Esophagus squamous epithelium (tissue), 5 donors: ENCODE measurements at regions not wholly inside any gene's neighbourhood (a gene's known extent, or its start where the extent isn't known, plus 50 kb on each side); places are given as distances from the start of the nearest gene placed in this dataset.
A peak's percentile ranks its signal among the peaks of the same experiment; 100 is the strongest.

ENCODE experiments used
- DNase-seq: peaks from one replicate; lab custom pipeline; 2025; lab: John Stamatoyannopoulos, UW
- H3K27ac ChIP-seq, 4 donors: fragments of 200-600 bp; sonication (generic); one replicate each; pipeline ENCODE4 v1.5.1; 2016 to 2019; ENCODE audit warnings: mild to moderate bottlenecking in 1 of 4
- H3K27me3 ChIP-seq, 4 donors: fragments of 200-600 bp; sonication (generic); 1 replicate in 3 of 4; 2 replicates in 1 of 4; pipeline versions ENCODE4 v1.5.1 to v1.6.0; 2017 to 2021; ENCODE audit warnings: antibody characterized with exemption in 1 of 4
- H3K36me3 ChIP-seq, 3 donors: fragments of 200-600 bp; sonication (generic); one replicate each; pipeline ENCODE4 v1.5.1; 2016 to 2019
- H3K4me1 ChIP-seq, 3 donors: fragments of 200-600 bp; sonication (generic); one replicate each; pipeline ENCODE4 v1.5.1; 2017 to 2019
- H3K4me3 ChIP-seq, 4 donors: fragments of 200-600 bp; sonication (generic); 1 replicate in 3 of 4; 2 replicates in 1 of 4; pipeline ENCODE4 v1.5.1; 2016 to 2019; ENCODE audit warnings: mild to moderate bottlenecking in 2 of 4, moderate library complexity in 1 of 4
- H3K9me3 ChIP-seq, 3 donors: fragments of 200-600 bp; sonication (generic); one replicate each; pipeline ENCODE4 v1.5.1; 2016 to 2019
- POLR2A ChIP-seq, 4 donors: fragments of 450-650 bp; IDR thresholded peaks; one replicate each; pipeline ENCODE4 v1.6.1; 2017; ENCODE audit warnings: antibody characterized with exemption in 4 of 4, mild to moderate bottlenecking in 4 of 4, moderate library complexity in 3 of 4
- WGBS, 2 donors: methylation state at CpG; one replicate each; pipeline ENCODE4 v1.1.5; 2018; 5-methylcytosine and 5-hydroxymethylcytosine counted together
- intact Hi-C: fragments of 100-400 bp; cut with DNase I; formaldehyde crosslinking; loops from one replicate; pipeline ENCODE4 v1.15.0; 2022
- TF ChIP-seq, protein P1 (sequence below), 6 experiments: fragments of 450-650 bp in 4 of 6; fragments of 200-600 bp in 2 of 6; sonication (generic) in 2 of 6; IDR thresholded peaks; one replicate each; pipeline ENCODE4 v1.5.1; 2016 to 2019; ENCODE audit warnings: antibody characterized with exemption in 6 of 6, mild to moderate bottlenecking in 4 of 6, moderate library complexity in 4 of 6
- donor health status: DM: yes; HTN: yes; CAD: no.

DNA sequence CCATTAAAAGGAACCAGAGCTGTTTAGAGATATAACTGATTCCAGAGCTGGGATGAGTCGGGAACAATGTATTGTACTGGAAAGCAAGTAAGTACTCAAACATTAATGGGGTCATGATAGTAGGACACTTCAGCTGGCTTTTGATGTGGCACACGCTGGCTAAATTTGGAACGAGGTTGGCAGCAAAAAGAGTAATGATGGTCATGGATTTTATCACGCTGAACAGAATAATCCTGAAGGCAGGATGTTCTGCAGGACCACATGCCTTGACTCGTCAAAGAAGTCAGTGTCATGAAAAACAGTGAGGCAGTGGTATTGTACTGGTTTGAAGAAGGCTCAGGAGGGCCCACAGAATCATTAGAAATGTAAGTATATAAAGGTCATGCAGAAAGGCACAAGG lies 220.3 kb downstream of the SNX13 start:
- Histone ChIP-seq H3K27me3 (no peaks in the 10 kb centered on the region), H3K9me3 (no peaks in the 10 kb centered on the region), H3K27ac (no peak overlapping the region), H3K4me3 (no peak overlapping the region), H3K4me1 (no peaks in the 10 kb centered on the region), H3K36me3 (no peaks in the 10 kb centered on the region)
- DNase-seq: no peak
- 51 to 65% methylated on average over 5 of the region's 5 CpGs for WGBS, 2 donors
- intact Hi-C loops: no loop called here
- no peak for TF ChIP-seq POLR2A (IDR thresholded peaks at IDR 0.05)
- TF ChIP-seq, protein P1, sequence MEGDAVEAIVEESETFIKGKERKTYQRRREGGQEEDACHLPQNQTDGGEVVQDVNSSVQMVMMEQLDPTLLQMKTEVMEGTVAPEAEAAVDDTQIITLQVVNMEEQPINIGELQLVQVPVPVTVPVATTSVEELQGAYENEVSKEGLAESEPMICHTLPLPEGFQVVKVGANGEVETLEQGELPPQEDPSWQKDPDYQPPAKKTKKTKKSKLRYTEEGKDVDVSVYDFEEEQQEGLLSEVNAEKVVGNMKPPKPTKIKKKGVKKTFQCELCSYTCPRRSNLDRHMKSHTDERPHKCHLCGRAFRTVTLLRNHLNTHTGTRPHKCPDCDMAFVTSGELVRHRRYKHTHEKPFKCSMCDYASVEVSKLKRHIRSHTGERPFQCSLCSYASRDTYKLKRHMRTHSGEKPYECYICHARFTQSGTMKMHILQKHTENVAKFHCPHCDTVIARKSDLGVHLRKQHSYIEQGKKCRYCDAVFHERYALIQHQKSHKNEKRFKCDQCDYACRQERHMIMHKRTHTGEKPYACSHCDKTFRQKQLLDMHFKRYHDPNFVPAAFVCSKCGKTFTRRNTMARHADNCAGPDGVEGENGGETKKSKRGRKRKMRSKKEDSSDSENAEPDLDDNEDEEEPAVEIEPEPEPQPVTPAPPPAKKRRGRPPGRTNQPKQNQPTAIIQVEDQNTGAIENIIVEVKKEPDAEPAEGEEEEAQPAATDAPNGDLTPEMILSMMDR (IDR thresholded peaks at IDR 0.05): no peak

- Histone ChIP-seq H3K9me3 (no peaks in the 10 kb centered on the region), H3K36me3 (no peaks in the 10 kb centered on the region), H3K4me3 (no peak overlapping the region), H3K27ac (no peak overlapping the region), H3K27me3 (no peaks in the 10 kb centered on the region), H3K4me1 (peaks cover 0 to 12% (median 4%) of the 10 kb centered on the region in 3 donors)
- DNase-seq: no peak
- intact Hi-C loops: no loop called here
- no peak for TF ChIP-seq POLR2A (IDR thresholded peaks at IDR 0.05)
- TF ChIP-seq, protein P1 (IDR thresholded peaks at IDR 0.05): no peak
These were observed 218.5 kb downstream of the SNX13 start for GRCh38 chr7:17721736-17722285.

DNA sequence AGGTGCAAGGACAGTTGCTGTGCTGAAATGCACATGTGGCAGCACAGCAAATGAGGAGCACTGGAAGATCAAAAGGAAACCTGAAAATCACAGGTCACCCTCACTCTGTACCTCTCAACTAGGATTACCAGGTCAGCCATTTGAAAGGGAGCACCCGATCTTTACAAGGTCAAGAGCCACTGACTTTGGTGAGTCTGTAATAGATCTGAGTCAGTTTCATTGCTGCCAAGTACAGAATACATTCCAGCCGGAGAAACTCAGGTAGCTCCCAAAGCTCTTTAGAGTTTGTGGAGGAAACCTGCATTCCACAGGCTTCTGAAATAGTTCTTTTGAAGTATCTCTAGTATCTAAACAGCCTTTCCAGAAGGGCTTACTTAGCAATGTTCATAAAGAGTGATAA lies 217.5 kb downstream of the SNX13 start:
- 54 to 68% methylated on average over 2 of the region's 2 CpGs for WGBS, 2 donors
- Histone ChIP-seq H3K27me3 (no peaks in the 10 kb centered on the region), H3K36me3 (no peaks in the 10 kb centered on the region), H3K4me3 (no peak overlapping the region), H3K27ac (no peak overlapping the region), H3K9me3 (no peaks in the 10 kb centered on the region), H3K4me1 (peaks cover 0 to 12% (median 4%) of the 10 kb centered on the region in 3 donors)
- DNase-seq: no peak
- no peak for TF ChIP-seq POLR2A (IDR thresholded peaks at IDR 0.05)
- TF ChIP-seq, protein P1 (IDR thresholded peaks at IDR 0.05): no peak
- intact Hi-C loops: no loop called here

GRCh38 chr7:17725821-17726220 lies 214.5 kb downstream of the SNX13 start:
- intact Hi-C loops: no loop called here
- Histone ChIP-seq H3K27me3 (no peaks in the 10 kb centered on the region), H3K4me3 (no peak overlapping the region), H3K4me1 (peaks cover 0 to 12% (median 4%) of the 10 kb centered on the region in 3 donors), H3K9me3 (no peaks in the 10 kb centered on the region), H3K27ac (peak overlapping the region in 1 of 4 donors; percentile 10), H3K36me3 (no peaks in the 10 kb centered on the region)
- 22 to 33% methylated on average over 2 of the region's 2 CpGs for WGBS, 2 donors
- no peak for DNase-seq
- TF ChIP-seq POLR2A (IDR thresholded peaks at IDR 0.05): no peak
- TF ChIP-seq, protein P1 (IDR thresholded peaks at IDR 0.05): no peak

DNA sequence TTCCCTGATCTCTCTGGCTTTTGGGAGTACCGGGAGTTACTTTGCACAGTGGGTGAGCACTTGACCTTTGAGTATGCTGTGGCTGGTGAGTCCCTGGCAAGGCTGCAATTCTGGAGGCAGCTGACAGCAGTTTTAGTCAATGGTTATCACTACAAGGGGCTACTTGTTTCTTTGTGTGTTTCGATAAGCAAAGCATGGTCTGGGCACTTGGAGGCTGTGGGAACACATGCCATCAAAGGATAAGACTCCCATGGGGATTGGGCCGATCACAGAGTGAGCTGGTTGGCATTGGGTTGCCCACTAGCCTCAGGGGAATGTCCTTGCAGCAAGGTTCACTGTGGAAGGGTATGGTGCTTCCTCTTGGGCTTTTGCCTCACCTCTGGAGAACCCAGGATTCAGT lies 208.2 kb downstream of the SNX13 start:
- no peaks in the 10 kb centered on the region for H3K4me1 ChIP-seq

More for the DNA sequence above, 208.2 kb downstream of the SNX13 start:
- peaks cover 0 to 14% (median 0%) of the 10 kb centered on the region in 3 donors for H3K9me3 ChIP-seq
- H3K27me3 ChIP-seq: no peaks in the 10 kb centered on the region
- H3K36me3 ChIP-seq: no peaks in the 10 kb centered on the region
- 86 to 100% methylated on average over 1 to 2 of the region's 3 CpGs for WGBS, 2 donors
- no peak for TF ChIP-seq POLR2A (IDR thresholded peaks at IDR 0.05)
- TF ChIP-seq, protein P1 (IDR thresholded peaks at IDR 0.05): no peak
- H3K27ac ChIP-seq: no peak overlapping the region
- DNase-seq: no peak
- intact Hi-C loops: no loop called here
- H3K4me3 ChIP-seq: no peak overlapping the region
